ENCODE measurements at regions not wholly inside any gene's neighbourhood (a gene's known extent, or its start where the extent isn't known, plus 50 kb on each side); places are given as distances from the start of the nearest gene placed in this dataset.

DNA sequence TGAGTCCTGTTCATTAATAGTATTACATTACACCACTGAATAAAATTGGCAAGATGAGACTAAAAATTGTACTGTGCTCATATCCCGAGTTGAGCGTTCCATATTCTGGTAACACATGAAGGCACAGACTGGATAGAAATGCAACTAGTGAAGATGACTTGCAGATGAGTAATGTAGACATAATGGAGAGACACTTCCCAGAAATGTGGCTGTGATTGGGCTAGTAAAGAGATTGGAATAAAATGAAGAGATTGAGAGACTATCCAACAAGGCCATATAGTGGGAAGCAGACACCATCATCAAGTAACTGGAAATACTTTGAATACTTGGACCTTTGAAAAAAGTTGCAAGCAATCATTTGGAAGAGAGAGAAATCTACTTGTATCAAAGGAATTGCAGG, 77.3 kb downstream of the DCAF8L1 start:
- Histone ChIP-seq H3K79me2 (ENCODE audit: control insufficient read depth, insufficient read depth, low read length) (no peaks in the 10 kb centered on the region), H3K36me3 (ENCODE audit: control insufficient read depth in 2 of 2, insufficient read depth in 2 of 2, low read length in 1 of 2) (no peaks in the 10 kb centered on the region), H3K27ac (ENCODE audit: control insufficient read depth, insufficient read depth) (no peak overlapping the region), H4K20me1 (ENCODE audit: control insufficient read depth, insufficient read depth) (no peaks in the 10 kb centered on the region), H3K9me3 (replicated peaks; ENCODE audit: control insufficient read depth, insufficient read depth, low read length) (no peaks in the 10 kb centered on the region), H3K27me3 (replicated peaks in 1 of 2; ENCODE audit: control insufficient read depth in 2 of 2, insufficient read depth in 2 of 2, low read length in 1 of 2) (no peaks in the 10 kb centered on the region), H3K4me2 (ENCODE audit: control insufficient read depth, insufficient read depth) (no peak overlapping the region), H3K9ac (ENCODE audit: control insufficient read depth, insufficient read depth, low read length) (no peak overlapping the region), H3K4me1 (ENCODE audit: control insufficient read depth, insufficient read depth, low read length) (no peaks in the 10 kb centered on the region), H2AFZ (ENCODE audit: control insufficient read depth, low read depth, low read length) (no peak overlapping the region), H3K4me3 (no peak overlapping the region)
- WGBS (ENCODE audit: insufficient coverage, insufficient replicate concordance, low lambda C conversion rate, missing lambda C conversion rate): 25% methylated on average over 2 of the region's 2 CpGs
- DNase-seq (ENCODE audit: low read depth, low spot score) (no peak), ATAC-seq (no peak), FAIRE-seq (no peak)
- in situ Hi-C loops (cut with MboI): no loop called here
- BruUV-seq (replicated peaks): no TSS peak
- intact Hi-C loops (cut with micrococcal nuclease; ENCODE audit: unreplicated experiment): no loop called here
- ChIA-PET POLR2A (no interaction called here), CTCF (no interaction called here), RAD21 (ENCODE audit: unreplicated experiment) (no interaction called here), SMC1A (ENCODE audit: uncharacterized antibody, unreplicated experiment) (no interaction called here)
- TF ChIP-seq SPI1 (IDR thresholded peaks at IDR 0.05; ENCODE audit: borderline replicate concordance, insufficient read depth, low read depth, low read length) (no peak), ZBTB40 (IDR thresholded peaks at IDR 0.05; ENCODE audit: borderline replicate concordance) (no peak), BHLHE40 (IDR thresholded peaks at IDR 0.05; ENCODE audit: borderline replicate concordance in 1 of 2, low read depth in 2 of 2, low read length in 1 of 2) (no peak), KDM1A (IDR thresholded peaks at IDR 0.05; ENCODE audit: borderline replicate concordance) (no peak), USF2 (IDR thresholded peaks at IDR 0.05; ENCODE audit: borderline replicate concordance, low read depth, low read length) (no peak), FOXK2 (IDR thresholded peaks at IDR 0.05) (no peak), ATF3 (IDR thresholded peaks at IDR 0.05; ENCODE audit: borderline replicate concordance, extremely low read depth, low read depth, low read length) (no peak), IRF4 (IDR thresholded peaks at IDR 0.05; ENCODE audit: low read depth, low read length) (no peak)
- TF ChIP-seq, protein P1, sequence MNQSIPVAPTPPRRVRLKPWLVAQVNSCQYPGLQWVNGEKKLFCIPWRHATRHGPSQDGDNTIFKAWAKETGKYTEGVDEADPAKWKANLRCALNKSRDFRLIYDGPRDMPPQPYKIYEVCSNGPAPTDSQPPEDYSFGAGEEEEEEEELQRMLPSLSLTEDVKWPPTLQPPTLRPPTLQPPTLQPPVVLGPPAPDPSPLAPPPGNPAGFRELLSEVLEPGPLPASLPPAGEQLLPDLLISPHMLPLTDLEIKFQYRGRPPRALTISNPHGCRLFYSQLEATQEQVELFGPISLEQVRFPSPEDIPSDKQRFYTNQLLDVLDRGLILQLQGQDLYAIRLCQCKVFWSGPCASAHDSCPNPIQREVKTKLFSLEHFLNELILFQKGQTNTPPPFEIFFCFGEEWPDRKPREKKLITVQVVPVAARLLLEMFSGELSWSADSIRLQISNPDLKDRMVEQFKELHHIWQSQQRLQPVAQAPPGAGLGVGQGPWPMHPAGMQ (IDR thresholded peaks at IDR 0.05; ENCODE audit: borderline replicate concordance): no peak

All from GM12878 (cell line).